Adrenal gland (tissue), 5 donors: ENCODE measurements at regions not wholly inside any gene's neighbourhood (a gene's known extent, or its start where the extent isn't known, plus 50 kb on each side); places are given as distances from the start of the nearest gene placed in this dataset.

Experiments used
- POLR2A ChIP-seq, 2 donors: fragments of 450-650 bp; IDR thresholded peaks; one replicate each; pipeline ENCODE4 v1.6.1; 2017; ENCODE audit warnings: antibody characterized with exemption in 2 of 2, mild to moderate bottlenecking in 2 of 2, moderate library complexity in 1 of 2
- TF ChIP-seq, protein P1 (sequence below), 6 experiments: fragments of 450-650 bp in 4 of 6; fragments of 200-600 bp in 2 of 6; sonication (generic) in 1 of 6; IDR thresholded peaks; 1 replicate in 5 of 6; 2 replicates in 1 of 6; pipeline versions ENCODE4 v1.5.1 to v1.8.0; 2016 to 2021; ENCODE audit warnings: antibody characterized with exemption in 6 of 6, mild to moderate bottlenecking in 2 of 6, moderate library complexity in 1 of 6
- donor health status: DM: no; HTN: no; CAD: no.

DNA sequence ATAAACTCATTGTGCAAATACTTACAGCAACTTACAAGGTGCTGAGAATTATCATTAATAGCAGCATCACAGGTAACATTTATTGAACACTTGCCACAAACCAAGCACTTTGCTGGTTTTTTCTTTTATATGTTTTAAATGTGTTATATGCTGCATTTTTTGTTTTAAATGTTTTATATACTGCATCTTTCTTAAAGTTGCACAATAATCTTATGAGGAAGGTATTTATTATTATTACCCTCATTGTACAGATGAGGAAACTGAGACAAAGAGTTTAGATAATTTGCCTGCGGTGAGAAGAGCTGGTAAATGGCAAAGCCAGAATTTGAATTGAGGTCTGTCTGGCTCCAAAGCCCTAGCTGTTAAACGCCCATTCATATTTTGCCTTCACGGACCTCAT lies 52.2 kb upstream of the RIOK3 start:
- TF ChIP-seq, protein P1, sequence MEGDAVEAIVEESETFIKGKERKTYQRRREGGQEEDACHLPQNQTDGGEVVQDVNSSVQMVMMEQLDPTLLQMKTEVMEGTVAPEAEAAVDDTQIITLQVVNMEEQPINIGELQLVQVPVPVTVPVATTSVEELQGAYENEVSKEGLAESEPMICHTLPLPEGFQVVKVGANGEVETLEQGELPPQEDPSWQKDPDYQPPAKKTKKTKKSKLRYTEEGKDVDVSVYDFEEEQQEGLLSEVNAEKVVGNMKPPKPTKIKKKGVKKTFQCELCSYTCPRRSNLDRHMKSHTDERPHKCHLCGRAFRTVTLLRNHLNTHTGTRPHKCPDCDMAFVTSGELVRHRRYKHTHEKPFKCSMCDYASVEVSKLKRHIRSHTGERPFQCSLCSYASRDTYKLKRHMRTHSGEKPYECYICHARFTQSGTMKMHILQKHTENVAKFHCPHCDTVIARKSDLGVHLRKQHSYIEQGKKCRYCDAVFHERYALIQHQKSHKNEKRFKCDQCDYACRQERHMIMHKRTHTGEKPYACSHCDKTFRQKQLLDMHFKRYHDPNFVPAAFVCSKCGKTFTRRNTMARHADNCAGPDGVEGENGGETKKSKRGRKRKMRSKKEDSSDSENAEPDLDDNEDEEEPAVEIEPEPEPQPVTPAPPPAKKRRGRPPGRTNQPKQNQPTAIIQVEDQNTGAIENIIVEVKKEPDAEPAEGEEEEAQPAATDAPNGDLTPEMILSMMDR (IDR thresholded peaks at IDR 0.05) = no peak
- TF ChIP-seq POLR2A (IDR thresholded peaks at IDR 0.05) = no peak
